ENCODE measurements at regions not wholly inside any gene's neighbourhood (a gene's known extent, or its start where the extent isn't known, plus 50 kb on each side); places are given as distances from the start of the nearest gene placed in this dataset.

DNA sequence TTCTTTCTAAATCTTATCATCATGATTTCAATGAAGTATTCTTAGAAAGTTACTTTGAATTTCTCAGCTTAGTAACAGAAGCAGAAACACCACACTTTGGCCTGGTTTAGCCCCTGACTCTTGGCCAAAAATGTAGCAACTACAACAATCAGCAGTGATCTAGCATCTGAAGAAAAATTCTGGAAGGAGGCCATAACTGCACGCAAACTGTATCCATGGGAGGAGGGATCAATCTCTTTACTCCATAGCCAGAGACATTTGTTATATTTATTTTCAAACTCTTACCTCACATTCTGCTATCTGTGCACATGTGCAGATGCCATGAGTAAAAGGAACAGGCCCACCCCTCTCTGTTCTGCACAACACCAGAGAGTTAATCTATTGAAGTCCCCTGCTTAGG is 251.0 kb upstream of the P2RY1 start:
- H3K4me3 ChIP-seq: no peak overlapping the region
- no peak overlapping the region for H3K4me2 ChIP-seq
- FAIRE-seq: no peak
- DNase-seq (ENCODE audit: low read depth in 1 of 2, low spot score in 1 of 2): no peak
- no peak overlapping the region for H3K27ac ChIP-seq
- ChIA-PET CTCF (interaction anchor here (1.1 kb wide), 1 partner anchor 9 kb away, joined by 4 read pairs; no protein-coding TSS in a partner anchor), POLR2A (no interaction called here)
- TF ChIP-seq HOXB5 (CRISPR knock-in tag; IDR thresholded peaks at IDR 0.05): no peak
- TF ChIP-seq HOXB13 (CRISPR knock-in tag; IDR thresholded peaks at IDR 0.05; ENCODE audit: low read depth): no peak
- TF ChIP-seq, protein P1, sequence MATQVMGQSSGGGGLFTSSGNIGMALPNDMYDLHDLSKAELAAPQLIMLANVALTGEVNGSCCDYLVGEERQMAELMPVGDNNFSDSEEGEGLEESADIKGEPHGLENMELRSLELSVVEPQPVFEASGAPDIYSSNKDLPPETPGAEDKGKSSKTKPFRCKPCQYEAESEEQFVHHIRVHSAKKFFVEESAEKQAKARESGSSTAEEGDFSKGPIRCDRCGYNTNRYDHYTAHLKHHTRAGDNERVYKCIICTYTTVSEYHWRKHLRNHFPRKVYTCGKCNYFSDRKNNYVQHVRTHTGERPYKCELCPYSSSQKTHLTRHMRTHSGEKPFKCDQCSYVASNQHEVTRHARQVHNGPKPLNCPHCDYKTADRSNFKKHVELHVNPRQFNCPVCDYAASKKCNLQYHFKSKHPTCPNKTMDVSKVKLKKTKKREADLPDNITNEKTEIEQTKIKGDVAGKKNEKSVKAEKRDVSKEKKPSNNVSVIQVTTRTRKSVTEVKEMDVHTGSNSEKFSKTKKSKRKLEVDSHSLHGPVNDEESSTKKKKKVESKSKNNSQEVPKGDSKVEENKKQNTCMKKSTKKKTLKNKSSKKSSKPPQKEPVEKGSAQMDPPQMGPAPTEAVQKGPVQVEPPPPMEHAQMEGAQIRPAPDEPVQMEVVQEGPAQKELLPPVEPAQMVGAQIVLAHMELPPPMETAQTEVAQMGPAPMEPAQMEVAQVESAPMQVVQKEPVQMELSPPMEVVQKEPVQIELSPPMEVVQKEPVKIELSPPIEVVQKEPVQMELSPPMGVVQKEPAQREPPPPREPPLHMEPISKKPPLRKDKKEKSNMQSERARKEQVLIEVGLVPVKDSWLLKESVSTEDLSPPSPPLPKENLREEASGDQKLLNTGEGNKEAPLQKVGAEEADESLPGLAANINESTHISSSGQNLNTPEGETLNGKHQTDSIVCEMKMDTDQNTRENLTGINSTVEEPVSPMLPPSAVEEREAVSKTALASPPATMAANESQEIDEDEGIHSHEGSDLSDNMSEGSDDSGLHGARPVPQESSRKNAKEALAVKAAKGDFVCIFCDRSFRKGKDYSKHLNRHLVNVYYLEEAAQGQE (IDR thresholded peaks at IDR 0.05): no peak
- no peak for TF ChIP-seq NFE2L2 (conservative IDR thresholded peaks at IDR 0.05; ENCODE audit: low read length)
- no peak for TF ChIP-seq MAFK (IDR thresholded peaks at IDR 0.05; ENCODE audit: partially characterized antibody)
- TF ChIP-seq RNF2 (IDR thresholded peaks at IDR 0.05; ENCODE audit: borderline replicate concordance, low read depth): no peak
- TF ChIP-seq SMC3 (IDR thresholded peaks at IDR 0.05): no peak
- TF ChIP-seq KDM5A (IDR thresholded peaks at IDR 0.05): no peak
- TF ChIP-seq FOSB (CRISPR knock-in tag; IDR thresholded peaks at IDR 0.05): no peak
- TF ChIP-seq BHLHE40 (IDR thresholded peaks at IDR 0.05; ENCODE audit: low read depth, low read length): no peak
- no peak for TF ChIP-seq RFX5 (IDR thresholded peaks at IDR 0.05)
- TF ChIP-seq MAZ (IDR thresholded peaks at IDR 0.05; ENCODE audit: borderline replicate concordance, low read depth, low read length): no peak
- no peak for TF ChIP-seq JUN (IDR thresholded peaks at IDR 0.05)
- TF ChIP-seq, protein P2, sequence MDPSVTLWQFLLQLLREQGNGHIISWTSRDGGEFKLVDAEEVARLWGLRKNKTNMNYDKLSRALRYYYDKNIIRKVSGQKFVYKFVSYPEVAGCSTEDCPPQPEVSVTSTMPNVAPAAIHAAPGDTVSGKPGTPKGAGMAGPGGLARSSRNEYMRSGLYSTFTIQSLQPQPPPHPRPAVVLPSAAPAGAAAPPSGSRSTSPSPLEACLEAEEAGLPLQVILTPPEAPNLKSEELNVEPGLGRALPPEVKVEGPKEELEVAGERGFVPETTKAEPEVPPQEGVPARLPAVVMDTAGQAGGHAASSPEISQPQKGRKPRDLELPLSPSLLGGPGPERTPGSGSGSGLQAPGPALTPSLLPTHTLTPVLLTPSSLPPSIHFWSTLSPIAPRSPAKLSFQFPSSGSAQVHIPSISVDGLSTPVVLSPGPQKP (IDR thresholded peaks at IDR 0.05; ENCODE audit: low read depth, low read length): no peak
- ATAC-seq: no peak
- 91% methylated on average over 1 of the region's 1 CpG for WGBS (ENCODE audit: missing lambda C conversion rate)
- no peaks in the 10 kb centered on the region for H3K9me3 ChIP-seq
- no peaks in the 10 kb centered on the region for H3K4me1 ChIP-seq

DNA sequence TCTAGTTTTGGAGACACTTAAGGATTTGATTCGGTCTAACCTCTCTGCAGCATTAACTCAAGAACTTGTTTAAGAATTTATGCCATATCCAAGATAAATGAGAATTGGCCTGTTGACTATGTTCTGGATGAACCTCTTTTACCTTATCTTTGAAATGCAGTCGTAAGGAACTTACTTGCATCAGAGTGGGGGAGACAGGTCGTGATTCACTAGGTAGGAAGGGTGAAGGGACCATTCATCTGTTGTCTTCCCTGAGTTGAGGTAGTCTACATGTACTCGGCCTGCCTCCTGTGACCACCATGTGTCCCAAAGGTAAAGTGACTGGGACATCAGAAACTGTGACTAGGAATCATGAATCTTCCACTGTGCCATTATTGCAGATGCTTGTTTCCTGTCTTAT is 248.0 kb upstream of the P2RY1 start:
- ATAC-seq (no peak), DNase-seq (ENCODE audit: low read depth in 1 of 2, low spot score in 1 of 2) (no peak), FAIRE-seq (no peak)
- Histone ChIP-seq H3K4me1 (no peaks in the 10 kb centered on the region), H3K4me3 (no peak overlapping the region), H3K4me2 (no peak overlapping the region), H3K9me3 (no peaks in the 10 kb centered on the region), H3K27ac (no peak overlapping the region)
- POLR2A ChIA-PET: no interaction called here
- 37% methylated on average over 4 of the region's 4 CpGs for WGBS (ENCODE audit: missing lambda C conversion rate)
- TF ChIP-seq, protein P1 (IDR thresholded peaks at IDR 0.05): no peak
- TF ChIP-seq EP300 (IDR thresholded peaks at IDR 0.05): no peak
- no peak for TF ChIP-seq SREBF2 (IDR thresholded peaks at IDR 0.05)
- TF ChIP-seq, protein P3, sequence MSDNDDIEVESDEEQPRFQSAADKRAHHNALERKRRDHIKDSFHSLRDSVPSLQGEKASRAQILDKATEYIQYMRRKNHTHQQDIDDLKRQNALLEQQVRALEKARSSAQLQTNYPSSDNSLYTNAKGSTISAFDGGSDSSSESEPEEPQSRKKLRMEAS (IDR thresholded peaks at IDR 0.05): no peak
- no peak for TF ChIP-seq EHF (CRISPR knock-in tag; IDR thresholded peaks at IDR 0.05)
- TF ChIP-seq, protein P4, sequence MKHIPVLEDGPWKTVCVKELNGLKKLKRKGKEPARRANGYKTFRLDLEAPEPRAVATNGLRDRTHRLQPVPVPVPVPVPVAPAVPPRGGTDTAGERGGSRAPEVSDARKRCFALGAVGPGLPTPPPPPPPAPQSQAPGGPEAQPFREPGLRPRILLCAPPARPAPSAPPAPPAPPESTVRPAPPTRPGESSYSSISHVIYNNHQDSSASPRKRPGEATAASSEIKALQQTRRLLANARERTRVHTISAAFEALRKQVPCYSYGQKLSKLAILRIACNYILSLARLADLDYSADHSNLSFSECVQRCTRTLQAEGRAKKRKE (CRISPR knock-in tag; IDR thresholded peaks at IDR 0.05; ENCODE audit: low read depth): no peak
- CTCF ChIA-PET: no interaction called here

Measured in A549 (cell line).